Activated naive CD8-positive, alpha-beta T cell treated with anti-CD3 and anti-CD28 coated beads, Interleukin-2, amount 10 ng/mL, durations not matched to agents 7 days and 5 days (primary cell): ENCODE measurements at regions not wholly inside any gene's neighbourhood (a gene's known extent, or its start where the extent isn't known, plus 50 kb on each side); places are given as distances from the start of the nearest gene placed in this dataset.

Source experiments
- ATAC-seq: fragments of 150-1000 bp; cut with Tn5 transposase; one replicate; pipeline ENCODE4 v1.10.0; 2021; ENCODE audit warnings: low read depth, moderate library complexity
- POLR2A ChIA-PET: fragments of 350-600 bp; sonication (Branson Sonifier 250); formaldehyde crosslinking; loops from one replicate; lab custom pipeline; 2021; ENCODE audit warnings: antibody characterized with exemption; lab: Charles Lee
- DNase-seq: peaks from one replicate; pipeline ENCODE4 v3.0.0; 2021
- H3K27ac Mint-ChIP-seq: one replicate; pipeline ENCODE4 v1.8.0; 2022; ENCODE audit warnings: mild to moderate bottlenecking, mixed read lengths
- H3K27me3 Mint-ChIP-seq: one replicate; pipeline ENCODE4 v1.8.0; 2022; ENCODE audit warnings: mild to moderate bottlenecking, moderate library complexity, mixed read lengths
- H3K36me3 Mint-ChIP-seq: one replicate; pipeline ENCODE4 v1.8.0; 2021; ENCODE audit warnings: mild to moderate bottlenecking, mixed read lengths
- H3K4me1 Mint-ChIP-seq: one replicate; pipeline ENCODE4 v1.8.0; 2021; ENCODE audit warnings: mixed read lengths
- H3K4me3 Mint-ChIP-seq: one replicate; pipeline ENCODE4 v1.8.0; 2022; ENCODE audit warnings: mild to moderate bottlenecking, moderate library complexity, mixed read lengths
- H3K9me3 Mint-ChIP-seq: one replicate; pipeline ENCODE4 v1.8.0; 2021; ENCODE audit warnings: mixed read lengths

- Mint-ChIP-seq H3K27ac (no peak overlapping the region), H3K27me3 (no peaks in the 10 kb centered on the region), H3K4me3 (no peak overlapping the region), H3K4me1 (no peaks in the 10 kb centered on the region), H3K9me3 (no peaks in the 10 kb centered on the region), H3K36me3 (no peaks in the 10 kb centered on the region)
- DNase-seq: no peak
- POLR2A ChIA-PET: no interaction called here
- ATAC-seq: no peak
Observed at GRCh38 chr7:21064698-21065648, 278.3 kb upstream of the SP8 start.

- H3K9me3 Mint-ChIP-seq: no peaks in the 10 kb centered on the region
- H3K27me3 Mint-ChIP-seq: no peaks in the 10 kb centered on the region
- no peak overlapping the region for H3K27ac Mint-ChIP-seq
- no peaks in the 10 kb centered on the region for H3K4me1 Mint-ChIP-seq
- DNase-seq (no peak), ATAC-seq (no peak)
- no peak overlapping the region for H3K4me3 Mint-ChIP-seq
- no peaks in the 10 kb centered on the region for H3K36me3 Mint-ChIP-seq
- POLR2A ChIA-PET: no interaction called here
Observed at GRCh38 chr7:21066221-21066620, 279.5 kb upstream of the SP8 start.

- H3K27me3 Mint-ChIP-seq: no peaks in the 10 kb centered on the region
- H3K4me1 Mint-ChIP-seq: no peaks in the 10 kb centered on the region
- no peaks in the 10 kb centered on the region for H3K9me3 Mint-ChIP-seq
- ATAC-seq (no peak), DNase-seq (no peak)
- POLR2A ChIA-PET: no interaction called here
- H3K36me3 Mint-ChIP-seq: no peaks in the 10 kb centered on the region
- no peak overlapping the region for H3K27ac Mint-ChIP-seq
- H3K4me3 Mint-ChIP-seq: no peak overlapping the region
Observed at GRCh38 chr7:21067216-21067615, 280.5 kb upstream of the SP8 start.

- DNase-seq (no peak), ATAC-seq (no peak)
- Mint-ChIP-seq H3K27ac (no peak overlapping the region), H3K27me3 (no peaks in the 10 kb centered on the region), H3K4me3 (no peak overlapping the region), H3K9me3 (no peaks in the 10 kb centered on the region), H3K36me3 (no peaks in the 10 kb centered on the region), H3K4me1 (no peaks in the 10 kb centered on the region)
- POLR2A ChIA-PET: interaction anchor here (0.7 kb wide), 1 partner anchor 677 kb away, joined by 3 read pairs; no protein-coding TSS in a partner anchor
Observed at GRCh38 chr7:21070571-21071090, 283.9 kb upstream of the SP8 start.

- no peaks in the 10 kb centered on the region for H3K9me3 Mint-ChIP-seq
- ATAC-seq: no peak
Observed at GRCh38 chr7:21071561-21072501, 285.1 kb upstream of the SP8 start.

GRCh38 chr7:21076054-21076453 is 289.4 kb upstream of the SP8 start:
- DNase-seq: no peak
- H3K9me3 Mint-ChIP-seq: no peaks in the 10 kb centered on the region
- no peaks in the 10 kb centered on the region for H3K4me1 Mint-ChIP-seq
- H3K27ac Mint-ChIP-seq: no peak overlapping the region
- no peak for ATAC-seq
- no peaks in the 10 kb centered on the region for H3K36me3 Mint-ChIP-seq
- H3K4me3 Mint-ChIP-seq: no peak overlapping the region
- POLR2A ChIA-PET: no interaction called here
- H3K27me3 Mint-ChIP-seq: no peaks in the 10 kb centered on the region

More at GRCh38 chr7:21071561-21072501, 285.1 kb upstream of the SP8 start:
- DNase-seq: no peak
- H3K36me3 Mint-ChIP-seq: no peaks in the 10 kb centered on the region
- H3K4me1 Mint-ChIP-seq: no peaks in the 10 kb centered on the region
- POLR2A ChIA-PET: no interaction called here
- H3K27me3 Mint-ChIP-seq: no peaks in the 10 kb centered on the region
- no peak overlapping the region for H3K4me3 Mint-ChIP-seq
- no peak overlapping the region for H3K27ac Mint-ChIP-seq

- no peaks in the 10 kb centered on the region for H3K27me3 Mint-ChIP-seq
- no peak for ATAC-seq
- POLR2A ChIA-PET: no interaction called here
Observed at GRCh38 chr7:21076574-21076973, 289.9 kb upstream of the SP8 start.

GRCh38 chr7:21077602-21078001 is 290.9 kb upstream of the SP8 start:
- Mint-ChIP-seq H3K36me3 (no peaks in the 10 kb centered on the region), H3K27me3 (no peaks in the 10 kb centered on the region), H3K4me1 (no peaks in the 10 kb centered on the region), H3K4me3 (no peak overlapping the region), H3K9me3 (no peaks in the 10 kb centered on the region), H3K27ac (no peak overlapping the region)
- ATAC-seq (no peak), DNase-seq (no peak)
- POLR2A ChIA-PET: no interaction called here

More at GRCh38 chr7:21076574-21076973, 289.9 kb upstream of the SP8 start:
- H3K4me1 Mint-ChIP-seq: no peaks in the 10 kb centered on the region
- H3K9me3 Mint-ChIP-seq: no peaks in the 10 kb centered on the region
- no peak overlapping the region for H3K4me3 Mint-ChIP-seq
- H3K36me3 Mint-ChIP-seq: no peaks in the 10 kb centered on the region
- H3K27ac Mint-ChIP-seq: no peak overlapping the region
- DNase-seq: no peak

GRCh38 chr7:21084286-21084685 is 297.6 kb upstream of the SP8 start:
- H3K27ac Mint-ChIP-seq: no peak overlapping the region
- POLR2A ChIA-PET: no interaction called here
- no peak overlapping the region for H3K4me3 Mint-ChIP-seq
- DNase-seq: no peak
- H3K27me3 Mint-ChIP-seq: peaks cover 2% of the 10 kb centered on the region
- H3K4me1 Mint-ChIP-seq: no peaks in the 10 kb centered on the region
- H3K9me3 Mint-ChIP-seq: no peaks in the 10 kb centered on the region
- no peaks in the 10 kb centered on the region for H3K36me3 Mint-ChIP-seq
- no peak for ATAC-seq

GRCh38 chr7:21086688-21087087 is 300.0 kb upstream of the SP8 start:
- H3K36me3 Mint-ChIP-seq: no peaks in the 10 kb centered on the region
- DNase-seq: no peak
- POLR2A ChIA-PET: no interaction called here
- H3K27me3 Mint-ChIP-seq: peaks cover 2% of the 10 kb centered on the region
- H3K27ac Mint-ChIP-seq: no peak overlapping the region
- no peak for ATAC-seq
- no peak overlapping the region for H3K4me3 Mint-ChIP-seq
- no peaks in the 10 kb centered on the region for H3K9me3 Mint-ChIP-seq
- H3K4me1 Mint-ChIP-seq: no peaks in the 10 kb centered on the region

GRCh38 chr7:21089653-21090052 is 303.0 kb upstream of the SP8 start:
- Mint-ChIP-seq H3K27me3 (no peaks in the 10 kb centered on the region), H3K9me3 (no peaks in the 10 kb centered on the region), H3K27ac (no peak overlapping the region), H3K4me1 (no peaks in the 10 kb centered on the region), H3K4me3 (no peak overlapping the region), H3K36me3 (no peaks in the 10 kb centered on the region)
- no peak for ATAC-seq
- DNase-seq: no peak
- POLR2A ChIA-PET: no interaction called here

- Mint-ChIP-seq H3K4me3 (no peak overlapping the region), H3K9me3 (peaks cover 3% of the 10 kb centered on the region), H3K36me3 (no peaks in the 10 kb centered on the region), H3K4me1 (no peaks in the 10 kb centered on the region), H3K27me3 (peaks cover 3% of the 10 kb centered on the region), H3K27ac (no peak overlapping the region)
- POLR2A ChIA-PET: interaction anchor here (0.7 kb wide), 1 partner anchor 1857 kb away, joined by 5 read pairs; no protein-coding TSS in a partner anchor
- DNase-seq: no peak
- ATAC-seq: no peak
Observed at GRCh38 chr7:21092766-21093702, 306.3 kb upstream of the SP8 start.
